ENCODE measurements at regions not wholly inside any gene's neighbourhood (a gene's known extent, or its start where the extent isn't known, plus 50 kb on each side); places are given as distances from the start of the nearest gene placed in this dataset.

GRCh38 chr12:25637752-25638151, 84.7 kb upstream of the LMNTD1 start:
- DNase-seq (ENCODE audit: low read depth, low spot score), result no peak
- H3K27me3 ChIP-seq (ENCODE audit: insufficient read depth, insufficient read length), result no peaks in the 10 kb centered on the region

GRCh38 chr12:25639406-25639805, 86.3 kb upstream of the LMNTD1 start:
- Histone ChIP-seq H3K9ac (ENCODE audit: insufficient read length, low read depth) (no peak overlapping the region), H3K9me3 (ENCODE audit: insufficient read depth, low read length) (peaks cover 10% of the 10 kb centered on the region; the same call in 1 of the 2 replicates), H3K4me1 (ENCODE audit: insufficient read depth, insufficient read length) (no peaks in the 10 kb centered on the region), H3K36me3 (ENCODE audit: insufficient read depth, insufficient read length, low read length) (no peaks in the 10 kb centered on the region), H3K4me3 (ENCODE audit: insufficient read length, low read depth) (no peak overlapping the region), H3K27me3 (ENCODE audit: insufficient read depth, insufficient read length) (no peaks in the 10 kb centered on the region)
- DNase-seq (ENCODE audit: low read depth, low spot score), result no peak
- TF ChIP-seq SUZ12 (IDR thresholded peaks at IDR 0.05; ENCODE audit: extremely low read depth, insufficient read depth, insufficient read length) (no peak), ZNF274 (IDR thresholded peaks at IDR 0.05; ENCODE audit: low read depth, low read length) (no peak), YY1 (IDR thresholded peaks at IDR 0.05; ENCODE audit: insufficient read depth, insufficient read length) (no peak)

More at GRCh38 chr12:25637752-25638151, 84.7 kb upstream of the LMNTD1 start:
- TF ChIP-seq SUZ12 (IDR thresholded peaks at IDR 0.05; ENCODE audit: extremely low read depth, insufficient read depth, insufficient read length) (no peak), ZNF274 (IDR thresholded peaks at IDR 0.05; ENCODE audit: low read depth, low read length) (no peak), YY1 (IDR thresholded peaks at IDR 0.05; ENCODE audit: insufficient read depth, insufficient read length) (no peak)
- Histone ChIP-seq H3K9me3 (ENCODE audit: insufficient read depth, low read length) (peaks cover 10% of the 10 kb centered on the region; the same call in 1 of the 2 replicates), H3K36me3 (ENCODE audit: insufficient read depth, insufficient read length, low read length) (no peaks in the 10 kb centered on the region), H3K4me1 (ENCODE audit: insufficient read depth, insufficient read length) (no peaks in the 10 kb centered on the region), H3K4me3 (ENCODE audit: insufficient read length, low read depth) (no peak overlapping the region), H3K9ac (ENCODE audit: insufficient read length, low read depth) (no peak overlapping the region)

GRCh38 chr12:25644979-25645378, 91.9 kb upstream of the LMNTD1 start:
- TF ChIP-seq YY1 (IDR thresholded peaks at IDR 0.05; ENCODE audit: insufficient read depth, insufficient read length), result no peak
- TF ChIP-seq SUZ12 (IDR thresholded peaks at IDR 0.05; ENCODE audit: extremely low read depth, insufficient read depth, insufficient read length), result no peak
- DNase-seq (ENCODE audit: low read depth, low spot score), result no peak

GRCh38 chr12:25645427-25645826, 92.3 kb upstream of the LMNTD1 start:
- Histone ChIP-seq H3K27me3 (ENCODE audit: insufficient read depth, insufficient read length) (no peaks in the 10 kb centered on the region), H3K9me3 (ENCODE audit: insufficient read depth, low read length) (no peaks in the 10 kb centered on the region), H3K36me3 (ENCODE audit: insufficient read depth, insufficient read length, low read length) (no peaks in the 10 kb centered on the region), H3K4me1 (ENCODE audit: insufficient read depth, insufficient read length) (no peaks in the 10 kb centered on the region), H3K4me3 (ENCODE audit: insufficient read length, low read depth) (no peak overlapping the region), H3K9ac (ENCODE audit: insufficient read length, low read depth) (no peak overlapping the region)
- no peak for TF ChIP-seq ZNF274 (IDR thresholded peaks at IDR 0.05; ENCODE audit: low read depth, low read length)
- no peak for TF ChIP-seq SUZ12 (IDR thresholded peaks at IDR 0.05; ENCODE audit: extremely low read depth, insufficient read depth, insufficient read length)
- no peak for TF ChIP-seq YY1 (IDR thresholded peaks at IDR 0.05; ENCODE audit: insufficient read depth, insufficient read length)
- no peak for DNase-seq (ENCODE audit: low read depth, low spot score)

More at GRCh38 chr12:25644979-25645378, 91.9 kb upstream of the LMNTD1 start:
- Histone ChIP-seq H3K27me3 (ENCODE audit: insufficient read depth, insufficient read length) (no peaks in the 10 kb centered on the region), H3K4me3 (ENCODE audit: insufficient read length, low read depth) (no peak overlapping the region), H3K4me1 (ENCODE audit: insufficient read depth, insufficient read length) (no peaks in the 10 kb centered on the region), H3K36me3 (ENCODE audit: insufficient read depth, insufficient read length, low read length) (no peaks in the 10 kb centered on the region), H3K9ac (ENCODE audit: insufficient read length, low read depth) (no peak overlapping the region), H3K9me3 (ENCODE audit: insufficient read depth, low read length) (no peaks in the 10 kb centered on the region)

- H3K4me1 ChIP-seq (ENCODE audit: insufficient read depth, insufficient read length), result no peaks in the 10 kb centered on the region
- H3K9ac ChIP-seq (ENCODE audit: insufficient read length, low read depth), result no peak overlapping the region
- H3K36me3 ChIP-seq (ENCODE audit: insufficient read depth, insufficient read length, low read length), result no peaks in the 10 kb centered on the region
- no peaks in the 10 kb centered on the region for H3K27me3 ChIP-seq (ENCODE audit: insufficient read depth, insufficient read length)
- DNase-seq (ENCODE audit: low read depth, low spot score), result no peak
- no peaks in the 10 kb centered on the region for H3K9me3 ChIP-seq (ENCODE audit: insufficient read depth, low read length)
- H3K4me3 ChIP-seq (ENCODE audit: insufficient read length, low read depth), result no peak overlapping the region
- TF ChIP-seq SUZ12 (IDR thresholded peaks at IDR 0.05; ENCODE audit: extremely low read depth, insufficient read depth, insufficient read length), result no peak
- no peak for TF ChIP-seq YY1 (IDR thresholded peaks at IDR 0.05; ENCODE audit: insufficient read depth, insufficient read length)
- TF ChIP-seq ZNF274 (IDR thresholded peaks at IDR 0.05; ENCODE audit: low read depth, low read length), result no peak
Measured at GRCh38 chr12:25651931-25652330, 98.8 kb upstream of the LMNTD1 start.

GRCh38 chr12:25652371-25652770, 99.3 kb upstream of the LMNTD1 start:
- no peak overlapping the region for H3K4me3 ChIP-seq (ENCODE audit: insufficient read length, low read depth)
- H3K9me3 ChIP-seq (ENCODE audit: insufficient read depth, low read length), result no peaks in the 10 kb centered on the region
- H3K27me3 ChIP-seq (ENCODE audit: insufficient read depth, insufficient read length), result no peaks in the 10 kb centered on the region
- H3K36me3 ChIP-seq (ENCODE audit: insufficient read depth, insufficient read length, low read length), result no peaks in the 10 kb centered on the region
- no peak for DNase-seq (ENCODE audit: low read depth, low spot score)
- H3K4me1 ChIP-seq (ENCODE audit: insufficient read depth, insufficient read length), result no peaks in the 10 kb centered on the region
- no peak overlapping the region for H3K9ac ChIP-seq (ENCODE audit: insufficient read length, low read depth)
- TF ChIP-seq ZNF274 (IDR thresholded peaks at IDR 0.05; ENCODE audit: low read depth, low read length), result no peak
- no peak for TF ChIP-seq SUZ12 (IDR thresholded peaks at IDR 0.05; ENCODE audit: extremely low read depth, insufficient read depth, insufficient read length)
- TF ChIP-seq YY1 (IDR thresholded peaks at IDR 0.05; ENCODE audit: insufficient read depth, insufficient read length), result no peak

GRCh38 chr12:25653487-25654175, 100.5 kb upstream of the LMNTD1 start:
- TF ChIP-seq YY1 (IDR thresholded peaks at IDR 0.05; ENCODE audit: insufficient read depth, insufficient read length) (no peak), ZNF274 (IDR thresholded peaks at IDR 0.05; ENCODE audit: low read depth, low read length) (no peak), SUZ12 (IDR thresholded peaks at IDR 0.05; ENCODE audit: extremely low read depth, insufficient read depth, insufficient read length) (no peak)
- Histone ChIP-seq H3K4me3 (ENCODE audit: insufficient read length, low read depth) (no peak overlapping the region), H3K9ac (ENCODE audit: insufficient read length, low read depth) (no peak overlapping the region), H3K9me3 (ENCODE audit: insufficient read depth, low read length) (no peaks in the 10 kb centered on the region), H3K4me1 (ENCODE audit: insufficient read depth, insufficient read length) (no peaks in the 10 kb centered on the region), H3K27me3 (ENCODE audit: insufficient read depth, insufficient read length) (no peaks in the 10 kb centered on the region), H3K36me3 (ENCODE audit: insufficient read depth, insufficient read length, low read length) (no peaks in the 10 kb centered on the region)
- DNase-seq (ENCODE audit: low read depth, low spot score), result no peak
